ENCODE measurements at regions not wholly inside any gene's neighbourhood (a gene's known extent, or its start where the extent isn't known, plus 50 kb on each side); places are given as distances from the start of the nearest gene placed in this dataset.
A peak's percentile ranks its signal among the peaks of the same experiment; 100 is the strongest.

DNA sequence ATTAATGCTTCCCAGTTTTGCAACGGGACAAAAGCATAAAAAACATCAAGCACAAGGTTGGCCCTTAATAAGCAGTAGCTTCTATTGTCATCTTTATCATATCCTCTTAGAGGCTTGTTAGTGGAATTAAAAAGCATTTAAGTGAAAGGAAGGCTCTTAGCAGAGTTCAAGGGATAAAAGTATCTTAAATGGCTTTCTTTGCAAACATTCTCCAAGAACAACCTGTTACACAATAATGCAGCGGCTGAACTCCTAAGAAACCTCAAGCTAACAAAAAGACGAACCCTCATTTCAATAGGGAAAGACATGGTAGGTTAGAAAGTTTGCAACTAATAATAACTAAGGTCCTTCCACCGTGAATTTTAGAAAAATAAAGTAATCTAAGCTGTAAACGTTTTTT lies 82.1 kb downstream of the MPP7 start:
- no peak overlapping the region for H3K27ac Mint-ChIP-seq
- TF ChIP-seq CTCF (conservative IDR thresholded peaks at IDR 0.05) = no peak
- DNase-seq (ENCODE audit: extremely low spot score, unreplicated experiment) = no peak

GRCh38 chr10:28219251-28219650 lies 83.6 kb downstream of the MPP7 start:
- no peaks in the 10 kb centered on the region for H3K27me3 Mint-ChIP-seq
- H3K27ac Mint-ChIP-seq = no peak overlapping the region
- no peak for TF ChIP-seq CTCF (conservative IDR thresholded peaks at IDR 0.05)
- no peak for DNase-seq (ENCODE audit: extremely low spot score, unreplicated experiment)
- H3K9me3 Mint-ChIP-seq = no peaks in the 10 kb centered on the region
- H3K4me3 Mint-ChIP-seq = no peak overlapping the region
- no peaks in the 10 kb centered on the region for H3K36me3 Mint-ChIP-seq
- H3K4me1 Mint-ChIP-seq (ENCODE audit: unreplicated experiment) = peaks cover 18% of the 10 kb centered on the region

More for the DNA sequence above, 82.1 kb downstream of the MPP7 start:
- no peaks in the 10 kb centered on the region for H3K36me3 Mint-ChIP-seq
- no peaks in the 10 kb centered on the region for H3K9me3 Mint-ChIP-seq
- H3K4me3 Mint-ChIP-seq = no peak overlapping the region
- H3K4me1 Mint-ChIP-seq (ENCODE audit: unreplicated experiment) = peaks cover 5% of the 10 kb centered on the region
- H3K27me3 Mint-ChIP-seq = no peaks in the 10 kb centered on the region

- TF ChIP-seq CTCF (conservative IDR thresholded peaks at IDR 0.05) = no peak
- DNase-seq (ENCODE audit: extremely low spot score, unreplicated experiment) = no peak
- Mint-ChIP-seq H3K27ac (no peak overlapping the region), H3K9me3 (no peaks in the 10 kb centered on the region), H3K36me3 (no peaks in the 10 kb centered on the region), H3K4me3 (no peak overlapping the region), H3K27me3 (no peaks in the 10 kb centered on the region), H3K4me1 (ENCODE audit: unreplicated experiment) (peaks cover 20% of the 10 kb centered on the region)
Measured at GRCh38 chr10:28217848-28218247, 85.0 kb downstream of the MPP7 start.

DNA sequence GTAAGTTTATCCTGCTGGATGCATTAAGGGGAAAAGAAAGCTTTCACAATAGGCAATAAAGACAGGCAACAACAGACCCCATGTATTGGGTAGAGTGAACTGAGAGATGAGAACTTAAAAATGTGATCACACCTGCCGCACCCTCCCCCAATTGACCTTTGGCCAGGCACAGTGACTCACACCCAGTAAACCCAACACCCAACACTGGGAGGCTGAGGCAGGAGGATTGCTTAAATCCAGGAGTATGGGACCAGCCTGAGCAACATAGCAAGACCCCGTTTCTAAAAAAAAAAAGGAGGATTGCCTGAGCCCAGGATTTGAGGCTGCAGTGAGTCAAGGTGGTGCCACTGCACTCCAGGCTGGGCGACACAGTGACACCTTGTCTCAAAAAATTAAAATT lies 86.9 kb downstream of the MPP7 start:
- no peaks in the 10 kb centered on the region for H3K36me3 Mint-ChIP-seq
- no peak for TF ChIP-seq CTCF (conservative IDR thresholded peaks at IDR 0.05)
- H3K4me3 Mint-ChIP-seq = peak overlapping the region; percentile 27
- no peaks in the 10 kb centered on the region for H3K27me3 Mint-ChIP-seq
- H3K9me3 Mint-ChIP-seq = no peaks in the 10 kb centered on the region
- H3K27ac Mint-ChIP-seq = no peak overlapping the region
- no peak for DNase-seq (ENCODE audit: extremely low spot score, unreplicated experiment)
- peaks cover 24% of the 10 kb centered on the region for H3K4me1 Mint-ChIP-seq (ENCODE audit: unreplicated experiment)

DNA sequence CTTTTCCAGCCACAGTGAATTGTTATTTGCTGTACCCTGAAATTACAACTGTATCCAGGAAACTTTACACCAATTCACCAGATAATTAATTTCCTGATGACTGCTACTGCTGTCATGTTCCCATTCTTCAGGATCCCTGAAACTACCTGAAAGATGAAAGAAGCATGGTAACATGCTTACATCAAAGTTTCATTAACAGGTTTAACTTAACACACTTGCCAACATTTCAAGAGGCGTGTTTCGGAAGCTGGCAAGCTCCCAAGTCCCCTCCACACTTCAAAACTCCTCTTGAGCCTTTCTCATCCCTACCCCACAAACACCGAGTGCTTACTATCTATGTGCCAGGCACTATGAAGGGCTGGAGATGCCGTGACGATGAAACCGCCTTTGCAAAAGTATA lies 88.6 kb downstream of the MPP7 start:
- Mint-ChIP-seq H3K36me3 (no peaks in the 10 kb centered on the region), H3K4me1 (ENCODE audit: unreplicated experiment) (peaks cover 24% of the 10 kb centered on the region)

More for the DNA sequence above, 88.6 kb downstream of the MPP7 start:
- no peak for TF ChIP-seq CTCF (conservative IDR thresholded peaks at IDR 0.05)
- no peaks in the 10 kb centered on the region for H3K9me3 Mint-ChIP-seq
- H3K27me3 Mint-ChIP-seq = no peaks in the 10 kb centered on the region
- DNase-seq (ENCODE audit: extremely low spot score, unreplicated experiment) = no peak
- H3K4me3 Mint-ChIP-seq = peak overlapping the region; percentile 44
- peak overlapping the region; percentile 89 for H3K27ac Mint-ChIP-seq

Measured in type B pancreatic cell (in vitro differentiated cells).